Mucosa of rectum (tissue), 2 donors: ENCODE measurements at regions not wholly inside any gene's neighbourhood (a gene's known extent, or its start where the extent isn't known, plus 50 kb on each side); places are given as distances from the start of the nearest gene placed in this dataset.

Experiments
- H3K27ac ChIP-seq, 2 donors: one replicate each; pipeline ENCODE4 v1.7.0; 2013; ENCODE audit warnings: inconsistent platforms in 2 of 2, low read depth in 2 of 2, low read length in 2 of 2
- H3K27me3 ChIP-seq, 2 donors: one replicate each; pipeline ENCODE4 v1.7.0; 2013; ENCODE audit warnings: low read length in 2 of 2; ENCODE audit not compliant: control insufficient read depth in 2 of 2, insufficient read depth in 2 of 2
- H3K36me3 ChIP-seq, 2 donors: one replicate each; pipeline ENCODE4 v1.7.0; 2013; ENCODE audit warnings: low read length in 2 of 2; ENCODE audit not compliant: control insufficient read depth in 2 of 2, insufficient read depth in 2 of 2
- H3K4me1 ChIP-seq, 2 donors: one replicate each; pipeline ENCODE4 v1.7.0; 2013; ENCODE audit warnings: low read length in 2 of 2, mild to moderate bottlenecking in 1 of 2; ENCODE audit not compliant: control insufficient read depth in 2 of 2, insufficient read depth in 2 of 2
- H3K4me3 ChIP-seq, 2 donors: one replicate each; pipeline ENCODE4 v1.7.0; 2013; ENCODE audit warnings: low read length in 2 of 2
- H3K9ac ChIP-seq, 2 donors: one replicate each; pipeline ENCODE4 v1.7.0; 2013; ENCODE audit warnings: low read length in 2 of 2, low read depth in 1 of 2, mild to moderate bottlenecking in 1 of 2
- H3K9me3 ChIP-seq, 2 donors: one replicate each; pipeline ENCODE4 v1.7.0; 2013; ENCODE audit warnings: low read length in 2 of 2; ENCODE audit not compliant: control insufficient read depth in 2 of 2
- donor health status: healthy.
- donor health status: Normal muscosa, but diverticular disease.

DNA sequence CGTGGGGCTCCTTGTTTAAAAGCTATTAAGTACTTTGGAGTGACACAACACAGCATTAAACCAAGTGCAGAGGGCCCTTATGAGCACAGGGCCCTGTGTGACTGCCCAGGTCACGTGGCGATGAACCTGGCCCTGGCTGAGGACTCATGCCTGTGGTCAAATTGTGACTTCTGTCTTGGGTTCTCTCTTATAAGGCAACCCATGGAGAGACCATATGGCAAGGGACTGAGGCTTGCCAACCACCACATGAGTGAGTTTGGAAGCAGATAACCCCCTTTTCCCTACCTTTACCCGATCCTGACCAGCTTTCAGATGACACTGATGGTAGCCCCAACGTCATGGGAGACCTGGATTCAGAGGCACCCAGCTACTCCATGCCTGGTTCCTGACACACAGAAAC lies 140.5 kb downstream of the ZBTB18 start:
- Histone ChIP-seq H3K27me3 (no peaks in the 10 kb centered on the region), H3K36me3 (no peaks in the 10 kb centered on the region), H3K4me1 (no peaks in the 10 kb centered on the region), H3K4me3 (no peak overlapping the region), H3K27ac (no peak overlapping the region), H3K9me3 (no peaks in the 10 kb centered on the region), H3K9ac (no peak overlapping the region)

DNA sequence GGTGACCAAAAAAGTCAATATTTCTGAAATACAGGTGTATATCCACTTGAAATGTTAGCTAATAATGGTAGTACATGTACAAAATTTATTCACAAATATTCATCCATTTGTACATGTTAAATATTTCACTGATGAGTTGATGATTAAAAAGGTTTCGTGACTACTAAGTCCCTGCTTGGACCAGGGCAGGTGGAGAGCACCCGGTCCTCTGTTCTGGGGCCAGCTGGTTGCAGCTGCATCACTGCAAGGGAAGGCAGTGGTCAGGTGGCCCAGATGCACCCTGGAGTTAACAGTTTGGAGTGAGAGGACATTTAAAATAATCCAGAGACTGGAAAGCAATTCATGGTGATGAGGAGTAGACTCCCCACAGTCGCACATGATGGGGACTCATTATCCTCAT lies 141.2 kb downstream of the ZBTB18 start:
- Histone ChIP-seq H3K27ac (no peak overlapping the region), H3K4me3 (no peak overlapping the region), H3K4me1 (no peaks in the 10 kb centered on the region), H3K9ac (no peak overlapping the region), H3K9me3 (no peaks in the 10 kb centered on the region), H3K27me3 (no peaks in the 10 kb centered on the region), H3K36me3 (no peaks in the 10 kb centered on the region)

DNA sequence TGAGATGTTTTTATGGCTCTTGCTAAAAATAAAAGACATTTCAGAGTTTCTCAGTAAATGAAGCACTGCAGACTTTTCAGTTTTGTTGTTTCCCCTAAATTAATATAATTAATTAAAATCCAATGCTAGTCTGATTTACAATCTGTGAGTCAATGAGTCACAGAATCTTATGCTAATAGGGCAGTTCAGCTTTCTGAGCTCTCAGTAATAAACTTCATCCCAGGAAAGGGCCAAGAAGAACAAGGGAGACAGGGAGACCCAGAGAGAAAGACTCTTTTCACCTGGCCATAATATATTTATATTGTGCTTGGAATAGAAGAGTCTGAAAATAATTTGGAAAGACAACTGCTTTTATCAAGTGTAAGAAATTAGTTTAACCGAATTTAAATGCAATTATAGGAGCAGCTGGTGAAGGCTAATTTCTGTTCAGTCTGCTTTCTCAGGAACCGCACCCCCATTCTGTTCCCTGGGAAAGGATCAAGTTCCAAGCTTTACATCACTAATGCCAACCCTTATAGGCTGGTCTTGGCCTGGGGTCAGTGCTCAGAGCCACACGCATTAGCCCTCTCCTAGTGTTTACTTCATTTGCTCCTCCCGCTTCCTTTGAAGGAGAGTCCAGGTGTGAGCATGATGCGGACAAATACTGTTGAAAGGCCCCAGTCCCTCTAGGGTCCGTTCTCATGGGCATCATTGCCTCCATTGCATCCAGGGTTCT lies 145.6 kb downstream of the ZBTB18 start:
- Histone ChIP-seq H3K9ac (no peak overlapping the region), H3K27me3 (no peaks in the 10 kb centered on the region), H3K4me3 (no peak overlapping the region), H3K4me1 (no peaks in the 10 kb centered on the region), H3K27ac (no peak overlapping the region), H3K9me3 (no peaks in the 10 kb centered on the region), H3K36me3 (no peaks in the 10 kb centered on the region)

DNA sequence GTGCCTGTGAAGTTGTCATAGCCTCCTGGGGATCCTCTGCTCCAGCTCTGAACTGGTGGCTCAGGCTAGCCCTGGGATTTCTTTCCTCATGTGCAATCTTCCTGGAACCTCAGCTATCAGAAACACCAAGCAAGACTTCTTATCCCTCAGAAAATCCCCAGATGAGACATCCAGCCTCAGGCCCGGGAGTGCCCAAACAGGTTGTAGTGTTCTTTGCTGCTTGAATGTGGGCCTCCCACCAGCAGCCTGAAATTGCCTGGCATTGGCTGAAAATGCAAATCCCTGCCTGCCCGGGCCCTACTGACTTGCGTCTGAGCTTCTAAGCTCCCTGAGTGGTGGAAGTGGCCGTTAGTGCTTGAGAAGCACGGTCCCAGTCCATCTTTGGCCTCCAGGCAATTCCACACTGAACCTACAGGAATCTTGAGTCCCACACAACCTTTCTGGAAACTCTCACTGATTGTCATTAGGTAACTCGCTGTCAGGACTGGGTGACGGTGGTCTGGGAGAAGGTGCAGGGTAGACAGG lies 146.8 kb downstream of the ZBTB18 start:
- Histone ChIP-seq H3K27ac (no peak overlapping the region), H3K4me3 (no peak overlapping the region), H3K36me3 (no peaks in the 10 kb centered on the region), H3K4me1 (no peaks in the 10 kb centered on the region), H3K9ac (no peak overlapping the region), H3K27me3 (no peaks in the 10 kb centered on the region), H3K9me3 (no peaks in the 10 kb centered on the region)

DNA sequence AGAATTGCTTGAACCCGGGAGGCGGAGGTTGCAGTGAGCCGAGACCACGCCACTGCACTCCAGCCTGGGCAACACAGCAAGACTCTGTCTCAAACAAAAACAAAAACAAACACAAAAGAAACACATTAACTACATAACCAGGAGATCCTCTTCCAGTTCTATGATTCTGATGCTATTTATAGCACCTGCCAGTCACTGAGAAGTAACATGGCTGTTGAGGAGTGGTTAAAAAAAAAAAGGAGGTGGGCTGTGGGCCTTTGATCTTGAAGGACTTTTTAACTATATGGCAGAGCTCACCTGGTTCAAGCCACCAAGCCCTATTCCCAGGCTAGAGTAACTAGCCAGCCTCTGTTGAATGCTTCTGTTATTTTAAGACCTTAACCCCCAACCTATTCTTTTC lies 148.8 kb downstream of the ZBTB18 start:
- Histone ChIP-seq H3K36me3 (no peaks in the 10 kb centered on the region), H3K27me3 (no peaks in the 10 kb centered on the region), H3K4me3 (no peak overlapping the region), H3K4me1 (no peaks in the 10 kb centered on the region), H3K27ac (no peak overlapping the region), H3K9me3 (no peaks in the 10 kb centered on the region), H3K9ac (no peak overlapping the region)

DNA sequence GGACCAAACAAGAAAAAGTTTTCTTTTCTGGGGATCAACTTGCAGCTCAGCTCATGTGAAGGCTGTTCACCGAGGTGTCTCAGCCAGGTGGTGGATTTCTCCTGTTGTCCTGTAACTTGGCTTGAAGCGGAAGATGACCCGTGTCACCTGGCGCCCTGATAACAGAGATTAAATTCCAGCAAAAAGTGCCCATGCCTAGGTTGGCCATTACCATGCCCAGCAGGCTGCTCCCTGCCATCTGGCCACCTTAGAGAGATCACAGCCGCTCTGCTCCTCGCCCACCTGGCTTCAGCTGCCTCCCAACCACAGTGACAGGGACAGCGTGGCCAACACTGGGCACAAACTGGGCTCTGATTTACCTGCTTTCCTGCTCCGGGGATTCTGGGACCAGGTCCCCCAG lies 149.5 kb downstream of the ZBTB18 start:
- H3K9me3 ChIP-seq: no peaks in the 10 kb centered on the region
- H3K27me3 ChIP-seq: no peaks in the 10 kb centered on the region
- no peak overlapping the region for H3K9ac ChIP-seq
- no peak overlapping the region for H3K4me3 ChIP-seq
- H3K4me1 ChIP-seq: no peaks in the 10 kb centered on the region
- H3K36me3 ChIP-seq: no peaks in the 10 kb centered on the region
- H3K27ac ChIP-seq: no peak overlapping the region

DNA sequence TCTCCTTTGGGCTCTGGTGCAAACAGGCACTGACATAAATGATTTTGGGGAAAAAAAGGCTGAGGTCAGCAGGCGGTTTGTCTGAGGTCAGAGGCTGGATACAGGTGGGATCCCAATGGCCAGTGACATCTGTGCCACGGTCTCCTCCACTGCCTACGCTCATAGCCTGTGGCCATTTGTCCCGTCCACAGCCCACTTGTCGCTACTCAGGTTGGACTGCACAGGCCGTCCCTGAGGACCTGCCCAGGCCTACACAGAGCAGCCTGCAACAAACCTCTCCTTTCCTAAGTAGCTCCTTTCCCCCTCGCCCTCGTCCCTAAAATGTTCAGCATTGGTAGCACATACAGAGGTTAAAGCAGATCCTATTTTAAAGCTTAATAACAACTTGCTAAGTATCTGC lies 150.7 kb downstream of the ZBTB18 start:
- Histone ChIP-seq H3K9ac (no peak overlapping the region), H3K27ac (no peak overlapping the region), H3K27me3 (no peaks in the 10 kb centered on the region), H3K9me3 (no peaks in the 10 kb centered on the region), H3K4me1 (no peaks in the 10 kb centered on the region), H3K36me3 (no peaks in the 10 kb centered on the region), H3K4me3 (no peak overlapping the region)

DNA sequence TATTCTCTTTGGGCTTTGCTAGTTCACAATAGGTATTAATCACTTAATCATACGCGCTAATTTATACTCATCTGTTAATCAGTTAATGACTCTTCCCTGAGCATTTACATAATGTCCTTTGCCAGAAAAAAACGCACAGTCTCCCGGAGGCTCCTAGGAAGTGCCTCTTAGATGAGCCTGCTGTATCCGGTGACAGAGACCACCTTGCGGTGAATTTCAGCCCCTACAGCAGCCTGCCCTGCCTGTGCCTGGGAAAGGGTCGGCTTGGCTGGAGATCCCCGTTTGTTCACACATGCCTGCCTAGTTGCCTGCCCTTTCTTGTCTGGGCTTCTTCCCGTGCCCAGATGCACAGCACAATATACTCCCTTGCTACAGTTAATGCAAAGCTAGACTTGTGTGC lies 152.9 kb downstream of the ZBTB18 start:
- no peak overlapping the region for H3K27ac ChIP-seq
- no peak overlapping the region for H3K9ac ChIP-seq
- no peaks in the 10 kb centered on the region for H3K4me1 ChIP-seq
- no peak overlapping the region for H3K4me3 ChIP-seq
- H3K27me3 ChIP-seq: no peaks in the 10 kb centered on the region
- H3K9me3 ChIP-seq: no peaks in the 10 kb centered on the region
- no peaks in the 10 kb centered on the region for H3K36me3 ChIP-seq

DNA sequence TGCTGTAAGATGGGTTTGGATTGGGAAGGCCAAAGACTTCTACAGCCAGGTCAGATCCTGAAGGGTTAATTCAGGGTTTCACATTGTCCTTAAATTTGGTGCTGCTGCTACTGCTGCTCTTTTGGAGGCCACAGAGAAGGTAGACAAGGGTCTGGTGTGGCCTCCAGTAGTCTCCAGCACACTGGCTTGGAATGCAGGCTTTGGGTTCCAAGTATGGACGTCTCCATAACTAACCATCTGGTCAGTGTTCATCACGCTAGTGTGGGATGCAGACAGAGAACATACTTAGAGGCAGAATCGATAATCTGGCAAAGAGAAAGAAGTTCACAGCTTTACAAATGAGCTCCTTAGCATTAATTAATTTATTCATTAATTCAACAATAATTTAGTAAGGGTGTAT lies 154.1 kb downstream of the ZBTB18 start:
- no peaks in the 10 kb centered on the region for H3K4me1 ChIP-seq
- H3K27ac ChIP-seq: no peak overlapping the region

DNA sequence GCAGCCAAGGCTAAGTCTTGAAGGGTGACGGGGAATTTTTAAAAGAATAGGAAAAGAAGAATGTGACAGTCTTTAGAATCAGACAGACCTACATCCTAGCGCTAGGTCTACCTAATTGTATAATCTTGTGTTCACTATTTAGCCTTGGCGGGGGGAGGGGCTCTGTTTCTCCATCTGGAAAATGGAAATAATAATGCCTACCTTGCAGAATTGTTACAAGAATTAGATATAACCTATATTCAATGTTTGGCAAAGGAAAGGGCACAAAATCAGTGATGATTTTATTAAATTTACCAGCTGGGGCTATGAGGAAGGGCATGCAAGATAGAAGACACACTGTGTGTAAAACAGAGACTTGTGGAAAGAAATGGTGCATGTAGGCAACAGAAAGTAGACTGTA lies 154.8 kb downstream of the ZBTB18 start:
- H3K27ac ChIP-seq: no peak overlapping the region
- no peak overlapping the region for H3K4me3 ChIP-seq
- no peaks in the 10 kb centered on the region for H3K36me3 ChIP-seq
- no peak overlapping the region for H3K9ac ChIP-seq
- H3K4me1 ChIP-seq: no peaks in the 10 kb centered on the region
- H3K9me3 ChIP-seq: no peaks in the 10 kb centered on the region
- H3K27me3 ChIP-seq: no peaks in the 10 kb centered on the region

More for the DNA sequence above, 154.1 kb downstream of the ZBTB18 start:
- Histone ChIP-seq H3K4me3 (no peak overlapping the region), H3K9me3 (no peaks in the 10 kb centered on the region), H3K27me3 (no peaks in the 10 kb centered on the region), H3K9ac (no peak overlapping the region), H3K36me3 (no peaks in the 10 kb centered on the region)
